ENCODE measurements at regions not wholly inside any gene's neighbourhood (a gene's known extent, or its start where the extent isn't known, plus 50 kb on each side); places are given as distances from the start of the nearest gene placed in this dataset.

GRCh38 chr3:89038869-89039268 lies 68.6 kb upstream of the EPHA3 start:
- BruUV-seq (replicated peaks), result no TSS peak
- in situ Hi-C loops (cut with MboI), result no loop called here

More at GRCh38 chr3:89038869-89039268, 68.6 kb upstream of the EPHA3 start:
- Histone ChIP-seq H3K9me3 (replicated peaks; ENCODE audit: control insufficient read depth, insufficient read depth, low read length) (no peaks in the 10 kb centered on the region), H3K36me3 (ENCODE audit: control insufficient read depth in 2 of 2, insufficient read depth in 2 of 2, low read length in 1 of 2) (no peaks in the 10 kb centered on the region), H3K4me1 (ENCODE audit: control insufficient read depth, insufficient read depth, low read length) (no peaks in the 10 kb centered on the region), H3K79me2 (ENCODE audit: control insufficient read depth, insufficient read depth, low read length) (no peaks in the 10 kb centered on the region), H3K27me3 (replicated peaks in 1 of 2; ENCODE audit: control insufficient read depth in 2 of 2, insufficient read depth in 2 of 2, low read length in 1 of 2) (no peaks in the 10 kb centered on the region), H3K4me3 (no peak overlapping the region), H4K20me1 (ENCODE audit: control insufficient read depth, insufficient read depth) (no peaks in the 10 kb centered on the region), H3K9ac (ENCODE audit: control insufficient read depth, insufficient read depth, low read length) (no peak overlapping the region), H2AFZ (ENCODE audit: control insufficient read depth, low read depth, low read length) (no peak overlapping the region), H3K27ac (ENCODE audit: control insufficient read depth, insufficient read depth) (no peak overlapping the region), H3K4me2 (ENCODE audit: control insufficient read depth, insufficient read depth) (no peak overlapping the region)
- CTCF ChIA-PET, result no interaction called here
- SMC1A ChIA-PET (ENCODE audit: uncharacterized antibody, unreplicated experiment), result no interaction called here
- no peak for FAIRE-seq
- no peak for ATAC-seq
- no peak for DNase-seq (ENCODE audit: low read depth, low spot score)
- 0% methylated on average over 1 of the region's 1 CpG for WGBS (ENCODE audit: insufficient coverage, insufficient replicate concordance, low lambda C conversion rate, missing lambda C conversion rate)
- TF ChIP-seq TAF1 (IDR thresholded peaks at IDR 0.05; ENCODE audit: borderline replicate concordance, low read depth, low read length) (no peak), SMC3 (IDR thresholded peaks at IDR 0.05; ENCODE audit: borderline replicate concordance, low read length) (no peak), ZBTB33 (IDR thresholded peaks at IDR 0.05) (no peak), IKZF2 (IDR thresholded peaks at IDR 0.05) (no peak), CBFB (IDR thresholded peaks at IDR 0.05; ENCODE audit: low read depth) (no peak), JUND (IDR thresholded peaks at IDR 0.05; ENCODE audit: low read depth, low read length) (no peak)
- POLR2A ChIA-PET, result no interaction called here
- intact Hi-C loops (cut with micrococcal nuclease; ENCODE audit: unreplicated experiment), result no loop called here
- RAD21 ChIA-PET (ENCODE audit: unreplicated experiment), result no interaction called here

All from GM12878 (cell line).